VCaP (cell line): ENCODE measurements at regions not wholly inside any gene's neighbourhood (a gene's known extent, or its start where the extent isn't known, plus 50 kb on each side); places are given as distances from the start of the nearest gene placed in this dataset.

Experiments used
- H3K27ac ChIP-seq: fragments of 450-650 bp; 2 replicates; pipeline ENCODE4 v1.5.1; 2017
- CTCF ChIP-seq: fragments of 450-650 bp; conservative IDR thresholded peaks from 2 replicates; pipeline ENCODE4 v1.5.1; 2017; ENCODE audit warnings: mild to moderate bottlenecking, moderate library complexity

- TF ChIP-seq CTCF, result no peak
- H3K27ac ChIP-seq, result no peak overlapping the region
These were observed 263.2 kb downstream of the DAD1 start for GRCh38 chr14:22325676-22326400.

- no peak for TF ChIP-seq CTCF
- no peak overlapping the region for H3K27ac ChIP-seq
These were observed 268.7 kb downstream of the DAD1 start for GRCh38 chr14:22320362-22320750.

GRCh38 chr14:22319526-22320361, 269.3 kb downstream of the DAD1 start:
- no peak overlapping the region for H3K27ac ChIP-seq
- TF ChIP-seq CTCF, result peak; percentile 84

- no peak overlapping the region for H3K27ac ChIP-seq
- TF ChIP-seq CTCF, result no peak
These were observed 270.1 kb downstream of the DAD1 start for GRCh38 chr14:22318951-22319350.

- no peak overlapping the region for H3K27ac ChIP-seq
- TF ChIP-seq CTCF, result no peak
These were observed 272.6 kb downstream of the DAD1 start for GRCh38 chr14:22316473-22316872.

- H3K27ac ChIP-seq, result no peak overlapping the region
- TF ChIP-seq CTCF, result no peak
These were observed 273.7 kb downstream of the DAD1 start for GRCh38 chr14:22315336-22315735.

- H3K27ac ChIP-seq, result no peak overlapping the region
- TF ChIP-seq CTCF, result peak; percentile 80
These were observed 274.7 kb downstream of the DAD1 start for GRCh38 chr14:22314183-22314820.
